ENCODE measurements at regions not wholly inside any gene's neighbourhood (a gene's known extent, or its start where the extent isn't known, plus 50 kb on each side); places are given as distances from the start of the nearest gene placed in this dataset.

DNA sequence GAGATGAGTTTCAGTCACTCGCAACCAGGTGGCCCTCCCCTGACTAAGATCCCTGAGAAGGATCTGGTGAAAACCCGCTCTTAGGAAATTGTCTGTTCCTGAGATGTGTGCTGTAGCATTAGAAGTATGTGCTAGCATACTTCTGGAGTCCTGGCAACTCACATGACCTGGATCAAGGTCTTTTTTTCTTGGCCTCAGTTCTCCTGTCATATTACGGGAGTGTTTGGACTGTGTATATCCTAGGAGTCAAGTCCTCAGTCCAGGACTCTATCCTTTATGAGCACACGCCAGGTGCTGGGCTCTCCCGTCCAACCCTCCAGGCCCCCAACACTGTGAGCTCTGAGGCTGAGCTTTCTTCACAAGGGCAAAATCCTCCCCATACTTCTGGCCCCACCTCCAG lies 156.4 kb downstream of the UQCRFS1 start:
- BruUV-seq (replicated peaks), result no TSS peak
- ChIA-PET POLR2A (ENCODE audit: unreplicated experiment) (no interaction called here), CTCF (no interaction called here)
- Histone ChIP-seq H3K4me3 (no peak overlapping the region), H3K4me2 (no peak overlapping the region), H3K9me2 (ENCODE audit: insufficient read depth) (no peaks in the 10 kb centered on the region), H3K36me3 (ENCODE audit: low read depth) (no peaks in the 10 kb centered on the region), H3K9me3 (ENCODE audit: insufficient read depth, low read depth) (no peaks in the 10 kb centered on the region), H3K27me3 (ENCODE audit: insufficient read depth, low read depth) (peaks cover 45% of the 10 kb centered on the region), H3K4me1 (replicated peaks; ENCODE audit: insufficient read depth) (no peaks in the 10 kb centered on the region), H3F3A (ENCODE audit: insufficient read depth, low read depth) (no peaks in the 10 kb centered on the region), H3K79me2 (ENCODE audit: low read depth) (no peaks in the 10 kb centered on the region), H2AFZ (no peak overlapping the region), H3K27ac (no peak overlapping the region), H4K20me1 (ENCODE audit: insufficient read depth) (no peaks in the 10 kb centered on the region)
- intact Hi-C loops (cut with micrococcal nuclease; ENCODE audit: unreplicated experiment), result no loop called here
- no peak for DNase-seq
- TF ChIP-seq EZH2 (IDR thresholded peaks at IDR 0.05; ENCODE audit: low read depth), result no peak
- TF ChIP-seq, protein P1, sequence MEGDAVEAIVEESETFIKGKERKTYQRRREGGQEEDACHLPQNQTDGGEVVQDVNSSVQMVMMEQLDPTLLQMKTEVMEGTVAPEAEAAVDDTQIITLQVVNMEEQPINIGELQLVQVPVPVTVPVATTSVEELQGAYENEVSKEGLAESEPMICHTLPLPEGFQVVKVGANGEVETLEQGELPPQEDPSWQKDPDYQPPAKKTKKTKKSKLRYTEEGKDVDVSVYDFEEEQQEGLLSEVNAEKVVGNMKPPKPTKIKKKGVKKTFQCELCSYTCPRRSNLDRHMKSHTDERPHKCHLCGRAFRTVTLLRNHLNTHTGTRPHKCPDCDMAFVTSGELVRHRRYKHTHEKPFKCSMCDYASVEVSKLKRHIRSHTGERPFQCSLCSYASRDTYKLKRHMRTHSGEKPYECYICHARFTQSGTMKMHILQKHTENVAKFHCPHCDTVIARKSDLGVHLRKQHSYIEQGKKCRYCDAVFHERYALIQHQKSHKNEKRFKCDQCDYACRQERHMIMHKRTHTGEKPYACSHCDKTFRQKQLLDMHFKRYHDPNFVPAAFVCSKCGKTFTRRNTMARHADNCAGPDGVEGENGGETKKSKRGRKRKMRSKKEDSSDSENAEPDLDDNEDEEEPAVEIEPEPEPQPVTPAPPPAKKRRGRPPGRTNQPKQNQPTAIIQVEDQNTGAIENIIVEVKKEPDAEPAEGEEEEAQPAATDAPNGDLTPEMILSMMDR (conservative IDR thresholded peaks at IDR 0.05), result no peak

DNA sequence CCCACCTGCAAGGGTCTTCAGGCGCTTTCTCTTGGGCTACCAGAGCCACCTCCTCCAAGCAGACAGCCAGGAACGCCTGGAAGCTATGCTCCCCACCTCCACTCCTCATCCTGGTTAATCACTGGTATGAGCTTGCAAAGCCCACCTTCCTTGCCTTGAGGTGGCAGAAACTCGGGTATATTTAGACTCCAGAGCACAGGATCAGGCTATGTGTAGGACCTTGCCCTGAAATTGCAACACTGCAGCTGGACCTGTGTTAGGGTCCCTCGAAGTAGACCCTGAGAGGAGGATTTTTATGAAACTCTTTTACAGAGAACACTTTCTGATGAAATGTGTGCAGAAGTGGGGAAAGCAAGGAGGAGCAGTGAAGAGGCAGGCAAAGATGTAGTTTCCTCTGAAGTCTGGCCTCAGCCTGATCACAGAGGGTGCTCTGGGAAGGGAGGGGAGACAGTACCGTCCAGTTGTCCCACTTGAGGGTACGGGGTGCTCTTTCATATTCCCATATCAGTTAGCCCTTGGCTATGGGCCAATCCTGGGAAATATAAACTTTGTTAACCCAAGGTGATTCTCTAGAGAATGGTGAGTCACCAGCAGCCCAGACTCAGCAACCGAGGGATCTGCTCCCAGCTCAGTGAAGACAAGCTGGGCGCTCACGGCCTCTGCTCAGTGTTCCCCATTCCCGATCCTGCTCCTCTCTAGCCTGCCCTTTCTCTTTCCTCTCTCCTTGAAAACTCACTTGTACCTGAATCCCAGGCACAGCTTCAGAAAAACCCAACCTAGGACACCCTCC lies 157.9 kb downstream of the UQCRFS1 start:
- H3F3A ChIP-seq (ENCODE audit: insufficient read depth, low read depth), result no peaks in the 10 kb centered on the region
- BruUV-seq (replicated peaks), result no TSS peak
- intact Hi-C loops (cut with micrococcal nuclease; ENCODE audit: unreplicated experiment), result no loop called here
- H3K79me2 ChIP-seq (ENCODE audit: low read depth), result no peaks in the 10 kb centered on the region
- ChIA-PET POLR2A (ENCODE audit: unreplicated experiment) (no interaction called here), CTCF (no interaction called here)
- H3K9me2 ChIP-seq (ENCODE audit: insufficient read depth), result no peaks in the 10 kb centered on the region
- no peak for DNase-seq
- peaks cover 45% of the 10 kb centered on the region for H3K27me3 ChIP-seq (ENCODE audit: insufficient read depth, low read depth)
- no peak overlapping the region for H3K27ac ChIP-seq
- no peaks in the 10 kb centered on the region for H4K20me1 ChIP-seq (ENCODE audit: insufficient read depth)
- H3K4me3 ChIP-seq, result no peak overlapping the region
- H3K4me2 ChIP-seq, result no peak overlapping the region
- no peaks in the 10 kb centered on the region for H3K36me3 ChIP-seq (ENCODE audit: low read depth)
- no peak overlapping the region for H2AFZ ChIP-seq
- no peaks in the 10 kb centered on the region for H3K4me1 ChIP-seq (replicated peaks; ENCODE audit: insufficient read depth)
- H3K9me3 ChIP-seq (ENCODE audit: insufficient read depth, low read depth), result no peaks in the 10 kb centered on the region
- TF ChIP-seq, protein P1 (conservative IDR thresholded peaks at IDR 0.05), result no peak
- no peak for TF ChIP-seq EZH2 (IDR thresholded peaks at IDR 0.05; ENCODE audit: low read depth)

- intact Hi-C loops (cut with micrococcal nuclease; ENCODE audit: unreplicated experiment), result no loop called here
- TF ChIP-seq EZH2 (IDR thresholded peaks at IDR 0.05; ENCODE audit: low read depth), result no peak
- TF ChIP-seq, protein P1 (conservative IDR thresholded peaks at IDR 0.05), result no peak
- Histone ChIP-seq H3F3A (ENCODE audit: insufficient read depth, low read depth) (no peaks in the 10 kb centered on the region), H3K4me2 (no peak overlapping the region), H4K20me1 (ENCODE audit: insufficient read depth) (no peaks in the 10 kb centered on the region), H3K27me3 (ENCODE audit: insufficient read depth, low read depth) (peaks cover 63% of the 10 kb centered on the region), H3K36me3 (ENCODE audit: low read depth) (no peaks in the 10 kb centered on the region), H3K9me3 (ENCODE audit: insufficient read depth, low read depth) (no peaks in the 10 kb centered on the region), H2AFZ (no peak overlapping the region), H3K4me1 (replicated peaks; ENCODE audit: insufficient read depth) (no peaks in the 10 kb centered on the region), H3K79me2 (ENCODE audit: low read depth) (no peaks in the 10 kb centered on the region), H3K4me3 (no peak overlapping the region), H3K9me2 (ENCODE audit: insufficient read depth) (no peaks in the 10 kb centered on the region), H3K27ac (no peak overlapping the region)
- ChIA-PET POLR2A (ENCODE audit: unreplicated experiment) (no interaction called here), CTCF (no interaction called here)
- no TSS peak for BruUV-seq (replicated peaks)
- DNase-seq, result no peak
Measured at GRCh38 chr19:29048873-29049272, 164.1 kb downstream of the UQCRFS1 start.

Data from PC-9 (cell line).